Keratinocyte (primary cell): ENCODE measurements at regions not wholly inside any gene's neighbourhood (a gene's known extent, or its start where the extent isn't known, plus 50 kb on each side); places are given as distances from the start of the nearest gene placed in this dataset.

ENCODE experiments used
- CTCF ChIP-seq, 3 experiments: IDR thresholded peaks in 1 of 3; conservative IDR thresholded peaks in 1 of 3; optimal IDR thresholded peaks in 1 of 3; 2 replicates in 2 of 3; 3 replicates in 1 of 3; pipeline versions ENCODE3 to v1.5.1; 2011; ENCODE audit warnings: low read length in 3 of 3, mild to moderate bottlenecking in 3 of 3, moderate library complexity in 2 of 3, control low read depth in 1 of 3, inconsistent platforms in 1 of 3; ENCODE audit not compliant: insufficient read depth in 2 of 3; ENCODE audit errors: extremely low read depth in 1 of 3
- EZH2 ChIP-seq: IDR thresholded peaks from one replicate; pipeline ENCODE4 v1.6.1; 2012; ENCODE audit warnings: inconsistent platforms, mild to moderate bottlenecking, low read length, moderate library complexity

DNA sequence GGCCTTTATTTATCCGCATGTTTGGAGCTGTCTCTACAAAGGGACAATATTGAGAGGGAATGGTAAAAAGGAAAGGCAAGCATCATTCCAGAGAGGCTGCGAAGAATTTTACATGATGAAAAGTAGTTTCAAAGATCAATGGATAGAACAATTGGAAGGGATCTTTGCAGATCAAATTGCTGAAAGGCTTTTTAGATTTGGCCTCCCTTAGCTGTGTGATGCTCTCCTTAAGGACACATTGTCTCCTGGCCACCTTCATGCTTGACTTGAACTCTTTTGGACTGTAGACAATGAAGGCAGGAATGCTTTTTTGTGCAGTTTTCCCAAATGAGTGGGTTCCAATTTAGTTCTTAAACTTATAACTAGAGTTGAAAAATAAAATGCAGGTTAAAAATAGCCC lies 344.7 kb downstream of the ARL4A start:
- no peak for TF ChIP-seq CTCF (optimal IDR thresholded peaks at IDR 0.05 in 1 of 3, IDR thresholded peaks at IDR 0.05 in 1 of 3, conservative IDR thresholded peaks at IDR 0.05 in 1 of 3; ENCODE audit: extremely low read depth in 1 of 3, insufficient read depth in 2 of 3, low read length in 3 of 3)
- no peak for TF ChIP-seq EZH2
